ENCODE measurements at regions not wholly inside any gene's neighbourhood (a gene's known extent, or its start where the extent isn't known, plus 50 kb on each side); places are given as distances from the start of the nearest gene placed in this dataset.
"Not testable (repeated sequence)": the region's sequence is repeated elsewhere in the genome, so short reads cannot be mapped to it uniquely, and the experiment has no call there.

- DNase-seq (ENCODE audit: low spot score): no peak
These were observed 619.7 kb downstream of the EPM2A start for GRCh38 chr6:145115638-145116037.

DNA sequence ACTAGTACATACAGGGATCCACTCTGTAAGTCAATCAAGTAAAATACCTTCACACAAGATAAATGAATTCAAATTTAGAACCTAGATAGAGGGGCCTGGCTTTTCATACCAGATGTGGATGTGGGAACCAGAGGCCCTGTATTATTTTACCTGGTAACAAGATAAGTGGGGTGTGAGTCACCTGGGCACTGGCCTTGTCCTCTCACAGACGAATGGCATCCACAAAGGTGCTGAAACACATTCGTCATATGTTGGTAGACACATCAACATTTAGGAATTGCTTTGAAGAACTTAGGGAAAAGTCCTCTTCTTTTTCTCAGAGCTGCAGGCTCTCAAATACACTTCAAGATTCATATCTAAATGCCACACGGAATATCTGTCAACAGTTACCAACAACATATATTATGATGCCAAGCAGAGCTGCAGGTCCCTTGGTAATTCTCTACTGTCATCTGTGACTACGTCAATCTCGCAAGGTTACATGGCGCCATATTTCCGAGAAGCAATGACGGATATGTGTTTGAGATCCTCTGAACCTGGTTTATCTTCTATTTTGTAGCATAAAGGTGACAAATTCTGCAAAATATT lies 618.6 kb downstream of the EPM2A start:
- no peak for DNase-seq (ENCODE audit: low spot score)

- no peak for DNase-seq (ENCODE audit: low spot score)
These were observed 617.1 kb downstream of the EPM2A start for GRCh38 chr6:145118224-145118623.

- no peak for DNase-seq (ENCODE audit: low spot score)
These were observed 616.2 kb downstream of the EPM2A start for GRCh38 chr6:145119081-145119480.

DNA sequence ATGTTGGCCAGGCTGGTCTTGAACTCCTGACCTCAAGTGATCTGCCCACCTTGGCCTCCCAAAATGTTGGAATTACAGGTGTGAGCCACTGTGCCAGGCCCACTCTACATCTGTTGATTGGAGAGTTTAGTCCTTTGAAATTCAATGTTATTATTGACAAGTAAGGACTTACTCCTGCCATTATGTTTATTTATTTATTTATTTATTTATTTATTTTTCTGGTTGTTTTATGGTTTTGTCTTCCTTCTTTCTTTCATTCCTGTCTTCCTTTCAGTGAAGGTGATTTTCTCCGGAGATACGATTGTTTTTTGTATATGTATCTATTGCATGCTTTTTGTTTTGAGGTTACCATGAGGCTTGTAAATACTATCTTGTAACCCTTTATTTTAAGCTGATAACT lies 602.6 kb downstream of the EPM2A start:
- DNase-seq (ENCODE audit: low spot score): no peak

- no peak for DNase-seq (ENCODE audit: low spot score)
These were observed 599.6 kb downstream of the EPM2A start for GRCh38 chr6:145135702-145136101.

DNA sequence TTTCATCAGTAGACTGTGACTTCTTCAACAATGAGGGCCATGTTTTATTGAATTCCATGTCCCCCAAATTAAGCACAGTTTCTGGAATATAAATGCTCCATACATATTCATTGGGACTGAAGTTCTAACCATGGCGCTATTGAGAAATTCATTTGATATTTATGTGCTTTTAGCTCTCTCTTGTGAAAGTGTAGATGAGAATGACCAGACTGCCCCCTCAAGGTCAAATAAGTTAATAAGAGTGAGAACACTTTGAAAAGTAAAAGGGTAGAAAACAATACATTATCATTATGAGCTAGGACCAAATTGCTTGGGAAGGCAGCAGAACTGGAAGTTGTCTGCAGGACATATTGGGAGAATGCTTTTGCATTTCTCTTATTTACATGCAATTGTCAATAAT lies 597.9 kb downstream of the EPM2A start:
- no peak for DNase-seq (ENCODE audit: low spot score)

GRCh38 chr6:145138469-145139139 lies 596.7 kb downstream of the EPM2A start:
- DNase-seq (ENCODE audit: low spot score): no peak

GRCh38 chr6:145139140-145139850 lies 596.0 kb downstream of the EPM2A start:
- DNase-seq (ENCODE audit: low spot score): no peak

- no peak for DNase-seq (ENCODE audit: low spot score)
These were observed 595.4 kb downstream of the EPM2A start for GRCh38 chr6:145139895-145140294.

GRCh38 chr6:145141572-145141971 lies 593.7 kb downstream of the EPM2A start:
- no peak for DNase-seq (ENCODE audit: low spot score)

DNA sequence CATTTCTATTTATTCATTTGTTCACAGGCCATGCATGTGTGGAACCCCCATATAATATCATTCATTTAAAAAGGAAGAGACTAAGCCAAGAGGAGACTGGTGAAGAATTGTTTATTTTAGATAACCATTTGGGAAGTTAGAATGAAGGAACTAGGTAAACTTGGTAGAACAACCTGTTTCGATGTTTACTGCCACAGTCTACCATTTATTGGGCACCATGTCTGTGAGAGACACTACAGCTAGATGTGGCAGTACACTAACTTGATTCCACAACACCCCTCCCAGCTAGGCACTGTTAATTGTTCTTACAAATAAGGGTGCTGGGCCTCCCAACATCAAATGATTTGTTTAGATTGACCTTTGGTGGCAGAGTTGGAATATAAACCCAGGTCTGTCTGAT lies 592.4 kb downstream of the EPM2A start:
- DNase-seq (ENCODE audit: low spot score): no peak

GRCh38 chr6:145143379-145143778 lies 591.9 kb downstream of the EPM2A start:
- DNase-seq (ENCODE audit: low spot score): no peak

DNA sequence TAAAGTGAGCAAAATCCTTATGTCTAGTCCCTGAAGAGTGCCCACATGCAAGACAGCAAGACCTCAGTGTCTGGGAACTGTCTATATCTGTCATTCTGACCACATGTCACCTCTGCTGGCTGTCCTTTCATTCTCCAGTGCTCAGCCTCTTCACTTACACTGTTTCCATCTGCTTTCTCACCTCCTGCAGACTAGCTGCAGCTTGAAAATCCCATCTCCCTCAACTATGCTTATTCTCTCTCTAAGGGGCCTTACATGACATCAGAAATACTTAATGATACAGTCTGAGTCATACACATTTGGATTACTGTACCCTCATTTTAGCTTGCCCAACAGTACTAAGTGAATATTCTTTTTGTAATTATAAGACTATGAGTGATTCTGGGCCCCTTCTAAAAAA lies 587.8 kb downstream of the EPM2A start:
- no peak for DNase-seq (ENCODE audit: low spot score)

DNA sequence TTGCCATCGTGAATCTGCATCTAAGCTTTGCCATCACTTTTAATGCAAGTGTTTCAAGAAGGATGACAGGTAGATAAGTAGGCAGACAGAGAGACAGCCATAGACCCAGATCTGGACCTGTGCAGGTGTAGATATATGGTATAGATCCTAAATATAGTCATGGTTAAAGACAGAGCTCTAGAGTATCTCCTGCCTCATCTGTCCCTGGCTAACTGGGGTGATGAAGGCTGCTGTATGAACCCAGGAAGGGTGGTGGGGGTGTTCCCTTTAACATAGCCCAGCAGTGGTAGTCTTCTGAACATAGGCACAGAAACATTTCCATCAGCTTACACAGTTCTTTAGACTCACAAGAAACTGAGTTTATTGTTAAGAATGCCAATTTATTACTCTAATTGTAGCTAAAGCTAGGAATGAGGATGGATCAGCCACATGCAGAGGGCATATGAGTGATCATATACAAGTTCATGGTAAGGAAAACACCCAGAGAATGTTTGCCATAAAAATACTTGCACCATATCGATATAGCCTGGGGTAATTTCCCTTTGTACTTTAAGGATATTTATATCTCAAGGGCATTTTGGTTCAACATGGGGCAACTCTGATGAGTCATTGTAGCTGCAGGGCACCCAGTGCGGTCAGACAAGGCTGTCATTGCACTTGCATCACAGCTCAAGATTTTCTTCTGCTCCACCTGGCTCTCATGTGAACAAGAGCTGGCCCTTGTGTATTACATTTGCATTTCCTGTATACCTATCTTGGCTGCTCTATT lies 587.2 kb downstream of the EPM2A start:
- DNase-seq (ENCODE audit: low spot score): no peak

GRCh38 chr6:145148776-145149175 lies 586.5 kb downstream of the EPM2A start:
- DNase-seq (ENCODE audit: low spot score): no peak

DNA sequence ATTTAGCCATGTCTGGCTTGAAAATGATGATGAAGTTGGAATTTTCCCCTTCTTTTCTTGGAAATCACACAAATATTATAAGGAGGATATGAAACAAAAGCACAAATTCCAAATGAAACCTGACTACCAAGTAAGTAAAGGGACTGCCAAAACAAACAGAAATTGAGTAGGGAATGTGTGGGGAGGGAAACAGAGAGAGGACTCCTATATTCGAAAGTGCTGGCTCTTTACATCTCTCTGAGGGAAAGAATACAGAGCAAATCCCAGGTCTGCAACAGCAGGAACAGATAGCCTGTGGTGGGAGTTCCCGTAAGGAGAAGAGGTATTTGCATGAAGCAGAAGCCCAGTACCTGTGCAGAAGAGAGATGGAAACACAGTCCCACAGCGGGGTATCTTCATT lies 583.7 kb downstream of the EPM2A start:
- no peak for DNase-seq (ENCODE audit: low spot score)

- no peak for DNase-seq (ENCODE audit: low spot score)
These were observed 581.8 kb downstream of the EPM2A start for GRCh38 chr6:145153495-145153894.

GRCh38 chr6:145155411-145155810 lies 579.9 kb downstream of the EPM2A start:
- DNase-seq (ENCODE audit: low spot score): no peak

GRCh38 chr6:145155873-145156782 lies 579.2 kb downstream of the EPM2A start:
- no peak for DNase-seq (ENCODE audit: low spot score)

GRCh38 chr6:145158636-145159035 lies 576.7 kb downstream of the EPM2A start:
- not testable (repeated sequence) for DNase-seq (ENCODE audit: low spot score)

- DNase-seq (ENCODE audit: low spot score): no peak
These were observed 575.4 kb downstream of the EPM2A start for GRCh38 chr6:145159921-145160320.

Data from D341Med (cell line).